HEK293T (cell line): ENCODE measurements at regions not wholly inside any gene's neighbourhood (a gene's known extent, or its start where the extent isn't known, plus 50 kb on each side); places are given as distances from the start of the nearest gene placed in this dataset.

ENCODE experiments used
- CTCF ChIA-PET: fragments of 350-600 bp; formaldehyde crosslinking; extraction: SDS; loops from one replicate; lab custom pipeline; 2021; ENCODE audit warnings: antibody characterized with exemption, inconsistent platforms; lab: Yijun Ruan, JAX
- POLR2A ChIA-PET: fragments of 350-600 bp; formaldehyde crosslinking; extraction: SDS; loops from one replicate; lab custom pipeline; 2020; ENCODE audit warnings: antibody characterized with exemption, inconsistent platforms; lab: Yijun Ruan, JAX
- DNase-seq: peaks from one replicate; pipeline ENCODE4 v3.0.0; 2012; ENCODE audit warnings: mixed read lengths; ENCODE audit errors: extremely low spot score
- ARNT ChIP-seq: fragments of 450-650 bp; IDR thresholded peaks from 2 replicates; pipeline ENCODE4 v1.6.1; 2017; ENCODE audit warnings: mild to moderate bottlenecking
- BHLHE40 ChIP-seq: fragments of 450-650 bp; IDR thresholded peaks from 2 replicates; pipeline ENCODE4 v1.6.1; 2016; ENCODE audit warnings: mild to moderate bottlenecking, moderate library complexity, borderline replicate concordance
- CTBP1 ChIP-seq: fragments of 450-650 bp; IDR thresholded peaks from 2 replicates; pipeline ENCODE4 v1.6.1; 2016; ENCODE audit warnings: borderline replicate concordance
- ELF4 ChIP-seq: fragments of 450-650 bp; IDR thresholded peaks from 2 replicates; pipeline ENCODE4 v1.6.1; 2017; ENCODE audit warnings: antibody characterized with exemption
- FOXA1 ChIP-seq: fragments of 450-650 bp; IDR thresholded peaks from 2 replicates; pipeline ENCODE4 v1.6.1; 2016; ENCODE audit warnings: mild to moderate bottlenecking
- FOXK2 ChIP-seq: fragments of 450-650 bp; IDR thresholded peaks from 2 replicates; pipeline ENCODE4 v1.6.1; 2016; ENCODE audit warnings: mild to moderate bottlenecking
- FOXM1 ChIP-seq: fragments of 450-650 bp; IDR thresholded peaks from 2 replicates; pipeline ENCODE4 v1.6.1; 2017; ENCODE audit warnings: mild to moderate bottlenecking, borderline replicate concordance
- HDGF ChIP-seq: fragments of 450-650 bp; IDR thresholded peaks from 2 replicates; pipeline ENCODE4 v1.6.1; 2017; ENCODE audit warnings: antibody characterized with exemption, borderline replicate concordance
- L3MBTL2 ChIP-seq: fragments of 450-650 bp; conservative IDR thresholded peaks from 2 replicates; pipeline ENCODE4 v1.6.1; 2016; ENCODE audit warnings: mild to moderate bottlenecking
- LEF1 ChIP-seq: fragments of 450-650 bp; IDR thresholded peaks from 2 replicates; pipeline ENCODE4 v1.6.1; 2017; ENCODE audit warnings: mild to moderate bottlenecking, borderline replicate concordance
- NFRKB ChIP-seq: fragments of 450-650 bp; IDR thresholded peaks from 2 replicates; pipeline ENCODE4 v1.6.1; 2016; ENCODE audit warnings: mild to moderate bottlenecking, moderate library complexity
- SP1 ChIP-seq: fragments of 450-650 bp; IDR thresholded peaks from 2 replicates; pipeline ENCODE4 v1.6.1; 2017
- SUZ12 ChIP-seq: fragments of 450-650 bp; IDR thresholded peaks from 2 replicates; pipeline ENCODE4 v1.6.1; 2016; ENCODE audit warnings: mild to moderate bottlenecking
- TARDBP ChIP-seq: fragments of 450-650 bp; IDR thresholded peaks from 2 replicates; pipeline ENCODE4 v1.6.1; 2016
- ZNF384 ChIP-seq: fragments of 450-650 bp; IDR thresholded peaks from 2 replicates; pipeline ENCODE4 v1.6.1; 2016
- TF ChIP-seq, protein P1 (sequence below): fragments of 450-650 bp; IDR thresholded peaks from 2 replicates; pipeline ENCODE4 v1.6.1; 2016

DNA sequence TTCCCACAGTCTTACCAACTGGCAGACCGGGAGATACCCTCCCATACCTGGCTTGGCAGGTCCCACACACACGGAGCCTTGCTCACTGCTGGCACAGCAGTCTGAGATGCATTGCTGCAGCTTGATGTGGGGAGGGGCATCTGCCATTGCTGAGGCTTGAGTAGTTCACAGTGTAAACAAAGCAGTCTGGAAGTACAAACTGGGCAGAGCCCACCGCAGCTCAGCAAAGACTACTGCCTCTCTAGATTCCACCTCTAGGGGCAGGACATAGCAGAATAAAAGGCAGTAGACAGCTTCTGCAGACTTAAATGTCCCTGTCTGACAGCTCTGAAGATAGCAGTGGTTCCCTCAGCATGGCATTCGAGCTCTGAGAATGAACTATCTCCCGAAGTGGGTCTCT, 69.6 kb upstream of the RELN start:
- no peak for TF ChIP-seq BHLHE40
- TF ChIP-seq LEF1, result no peak
- TF ChIP-seq ZNF384, result no peak
- TF ChIP-seq, protein P1, sequence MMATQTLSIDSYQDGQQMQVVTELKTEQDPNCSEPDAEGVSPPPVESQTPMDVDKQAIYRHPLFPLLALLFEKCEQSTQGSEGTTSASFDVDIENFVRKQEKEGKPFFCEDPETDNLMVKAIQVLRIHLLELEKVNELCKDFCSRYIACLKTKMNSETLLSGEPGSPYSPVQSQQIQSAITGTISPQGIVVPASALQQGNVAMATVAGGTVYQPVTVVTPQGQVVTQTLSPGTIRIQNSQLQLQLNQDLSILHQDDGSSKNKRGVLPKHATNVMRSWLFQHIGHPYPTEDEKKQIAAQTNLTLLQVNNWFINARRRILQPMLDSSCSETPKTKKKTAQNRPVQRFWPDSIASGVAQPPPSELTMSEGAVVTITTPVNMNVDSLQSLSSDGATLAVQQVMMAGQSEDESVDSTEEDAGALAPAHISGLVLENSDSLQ, result no peak
- TF ChIP-seq SUZ12, result no peak
- no peak for TF ChIP-seq TARDBP
- no peak for TF ChIP-seq ELF4
- TF ChIP-seq CTBP1, result no peak
- DNase-seq, result no peak
- ChIA-PET POLR2A (no interaction called here), CTCF (no interaction called here)

DNA sequence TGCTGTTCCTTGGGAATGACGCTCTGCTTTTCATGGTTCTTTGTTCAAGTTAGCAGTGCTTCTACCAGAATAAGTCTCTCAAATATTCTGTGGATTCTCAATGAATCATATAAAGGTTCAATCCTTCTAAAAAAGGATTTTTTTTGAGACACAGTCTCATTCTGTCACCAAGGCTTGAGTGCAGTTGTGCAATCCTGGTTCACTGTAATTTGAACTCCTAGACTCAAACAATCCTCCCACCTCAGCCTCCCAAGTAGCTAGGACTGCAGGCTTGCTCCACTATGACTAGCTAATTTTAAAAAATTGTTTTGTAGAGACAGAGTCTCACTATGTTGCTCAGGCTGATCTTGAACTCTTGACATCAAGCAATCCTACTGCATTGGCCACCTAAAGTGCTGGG, 64.9 kb upstream of the RELN start:
- ChIA-PET POLR2A (no interaction called here), CTCF (no interaction called here)
- TF ChIP-seq L3MBTL2, result no peak
- no peak for TF ChIP-seq SP1
- TF ChIP-seq TARDBP, result no peak
- DNase-seq, result no peak

DNA sequence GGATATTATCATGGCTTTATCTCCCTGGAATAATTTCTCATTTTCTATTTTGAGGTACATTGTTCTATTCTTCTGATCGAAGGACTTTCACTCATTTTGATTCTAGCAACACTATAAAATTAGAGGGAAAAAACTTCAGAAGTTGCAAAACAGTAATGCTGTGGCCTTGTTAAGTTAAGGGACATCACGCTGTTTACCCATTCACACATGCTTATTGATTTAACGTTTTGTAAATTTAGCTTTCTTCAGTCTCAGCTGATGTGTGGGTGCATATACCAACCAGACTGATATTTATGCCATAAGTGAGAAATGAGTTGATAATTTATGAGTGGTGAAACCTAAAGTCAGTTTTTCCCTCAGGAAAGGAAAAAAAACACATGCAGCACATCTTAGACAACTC, 63.5 kb upstream of the RELN start:
- DNase-seq, result no peak
- TF ChIP-seq FOXK2 (no peak), SUZ12 (no peak), ARNT (no peak), L3MBTL2 (no peak), HDGF (no peak), LEF1 (no peak), FOXA1 (no peak), BHLHE40 (no peak), ZNF384 (no peak), TARDBP (no peak), FOXM1 (no peak), ELF4 (no peak), NFRKB (no peak), SP1 (no peak), CTBP1 (no peak)
- TF ChIP-seq, protein P1, result no peak
- ChIA-PET CTCF (no interaction called here), POLR2A (no interaction called here)

DNA sequence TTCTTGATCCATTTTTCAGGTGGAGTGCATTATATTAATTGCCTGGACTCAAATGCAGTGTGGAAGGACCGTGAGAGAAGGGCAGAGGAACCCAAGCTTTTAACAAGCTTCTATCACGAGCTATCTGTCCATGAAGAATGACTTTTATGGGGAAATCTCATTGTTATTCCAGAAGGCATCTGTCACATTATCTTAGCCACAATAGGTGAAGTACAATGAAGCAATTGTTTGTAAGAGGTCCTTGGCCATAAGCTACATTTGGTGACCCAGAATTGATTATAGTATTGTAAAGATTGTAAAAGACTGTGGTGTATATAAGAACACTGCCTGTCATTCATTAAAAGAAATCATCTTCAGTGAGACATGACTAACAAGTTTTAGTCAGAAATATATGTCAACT, 58.6 kb upstream of the RELN start:
- POLR2A ChIA-PET, result no interaction called here
- CTCF ChIA-PET, result no interaction called here
- no peak for TF ChIP-seq FOXM1
- no peak for TF ChIP-seq ARNT
- TF ChIP-seq LEF1, result no peak
- no peak for TF ChIP-seq NFRKB
- TF ChIP-seq, protein P1, result no peak
- no peak for TF ChIP-seq SUZ12
- TF ChIP-seq ELF4, result no peak
- no peak for TF ChIP-seq L3MBTL2
- TF ChIP-seq FOXK2, result no peak
- no peak for TF ChIP-seq SP1
- TF ChIP-seq BHLHE40, result no peak
- TF ChIP-seq HDGF, result no peak
- no peak for TF ChIP-seq FOXA1
- no peak for TF ChIP-seq CTBP1
- no peak for TF ChIP-seq TARDBP
- TF ChIP-seq ZNF384, result no peak
- DNase-seq, result no peak

DNA sequence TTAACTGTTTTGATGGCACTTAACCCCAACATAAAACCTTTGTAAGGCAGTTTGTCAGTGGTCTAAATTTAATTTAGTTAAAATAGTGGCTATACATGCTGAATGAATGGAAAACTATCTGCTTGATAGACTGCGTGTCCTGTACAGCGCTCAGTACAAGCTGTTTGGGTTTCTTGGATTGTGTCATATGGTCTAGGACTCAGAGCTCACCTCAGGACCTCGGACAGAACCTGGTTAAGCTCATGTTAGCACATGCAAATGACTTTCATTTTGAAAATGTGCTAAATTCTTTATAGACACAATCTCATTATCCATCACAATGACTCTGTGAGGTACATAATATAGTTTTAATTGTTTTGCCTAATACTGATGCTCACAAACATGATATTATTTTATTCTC, 55.7 kb upstream of the RELN start:
- no peak for DNase-seq
- CTCF ChIA-PET, result no interaction called here
- no peak for TF ChIP-seq FOXM1
- POLR2A ChIA-PET, result no interaction called here

DNA sequence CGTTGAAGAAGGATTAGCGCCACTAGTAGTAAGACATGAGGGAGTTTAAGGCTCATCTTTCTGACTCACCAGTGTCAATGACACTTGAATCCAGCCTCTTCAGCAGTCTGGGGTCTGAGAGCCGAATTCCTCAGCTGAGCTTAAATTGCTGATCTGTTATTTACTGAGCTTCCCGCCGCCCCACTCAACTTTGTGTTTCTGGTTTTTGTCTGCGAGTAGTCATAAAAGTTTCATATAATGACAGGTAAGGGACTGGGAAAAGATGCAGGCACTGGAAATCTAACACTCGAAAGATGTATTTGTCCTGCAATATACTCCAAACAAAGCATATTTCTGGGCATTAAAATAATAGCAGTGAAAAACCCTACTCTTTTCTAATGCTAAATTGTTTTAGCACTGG, 51.2 kb upstream of the RELN start:
- ChIA-PET CTCF (no interaction called here), POLR2A (no interaction called here)
- TF ChIP-seq SUZ12 (no peak), ELF4 (no peak), FOXK2 (no peak), FOXA1 (no peak), ARNT (no peak), NFRKB (no peak), FOXM1 (no peak), LEF1 (no peak), TARDBP (no peak), BHLHE40 (no peak), L3MBTL2 (no peak), CTBP1 (no peak), ZNF384 (no peak), HDGF (no peak), SP1 (no peak)
- TF ChIP-seq, protein P1, result no peak
- DNase-seq, result peak; percentile 7

DNA sequence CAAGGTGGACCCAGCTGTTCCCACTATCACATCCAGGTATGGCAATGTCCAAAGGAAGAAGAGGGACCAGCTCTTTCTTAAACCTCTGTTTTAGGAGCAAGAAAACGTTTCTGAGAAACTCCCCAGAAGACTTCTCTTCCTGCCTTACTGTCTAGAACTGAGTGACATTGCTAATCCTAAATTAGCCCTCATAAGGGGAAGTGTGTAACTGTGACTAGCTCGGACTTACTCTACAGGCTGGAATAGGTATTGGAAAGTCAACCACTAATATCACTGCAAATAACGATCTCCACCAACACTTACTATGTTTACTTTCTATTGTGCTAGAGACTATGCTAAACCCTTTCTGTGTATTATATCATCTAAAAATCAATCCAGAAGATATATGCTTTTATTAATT, 49.9 kb upstream of the RELN start:
- POLR2A ChIA-PET, result no interaction called here
- no peak for DNase-seq
- TF ChIP-seq BHLHE40 (no peak), FOXM1 (no peak), HDGF (no peak), ARNT (no peak), FOXK2 (no peak), L3MBTL2 (no peak), LEF1 (no peak), ELF4 (no peak), FOXA1 (no peak), NFRKB (no peak), SP1 (no peak)
- TF ChIP-seq, protein P1, result no peak
- CTCF ChIA-PET, result no interaction called here
